22Rv1 (cell line): ENCODE measurements at regions not wholly inside any gene's neighbourhood (a gene's known extent, or its start where the extent isn't known, plus 50 kb on each side); places are given as distances from the start of the nearest gene placed in this dataset.

Source experiments
- CTCF ChIP-seq: fragments of 450-650 bp; IDR thresholded peaks from 2 replicates; pipeline ENCODE4 v1.5.1; 2017; ENCODE audit warnings: mild to moderate bottlenecking
- ZFX ChIP-seq: fragments of 450-650 bp; IDR thresholded peaks from 2 replicates; pipeline ENCODE4 v1.6.1; 2017; ENCODE audit warnings: antibody characterized with exemption, borderline replicate concordance

GRCh38 chr5:82635561-82636288 is 357.6 kb upstream of the RPS23 start:
- no peak for TF ChIP-seq CTCF
- no peak for TF ChIP-seq ZFX
